ENCODE measurements at regions not wholly inside any gene's neighbourhood (a gene's known extent, or its start where the extent isn't known, plus 50 kb on each side); places are given as distances from the start of the nearest gene placed in this dataset.

- no peak for DNase-seq
Observed at GRCh38 chrX:39616098-39616729, 481.5 kb downstream of the BCOR start.

DNA sequence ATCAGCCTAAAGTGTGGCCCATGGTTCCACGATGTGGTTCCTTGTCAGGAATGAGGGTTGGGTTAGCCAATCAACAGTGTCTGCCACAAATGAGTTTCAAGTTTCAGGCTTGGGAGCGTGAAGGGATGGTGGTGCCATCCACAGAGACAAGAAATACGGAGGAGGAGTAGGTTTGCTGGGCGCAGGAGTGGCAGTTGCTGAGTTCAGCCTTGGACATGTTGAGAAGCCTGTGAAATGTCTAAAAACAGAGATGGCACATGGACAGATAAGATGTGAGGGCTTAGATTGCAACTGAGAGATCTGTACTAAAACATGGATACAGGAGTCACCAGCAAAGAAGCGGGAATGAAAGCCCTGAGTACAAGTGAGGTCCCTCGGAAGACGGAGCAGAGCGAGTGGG, 481.0 kb downstream of the BCOR start:
- no peak for DNase-seq

DNA sequence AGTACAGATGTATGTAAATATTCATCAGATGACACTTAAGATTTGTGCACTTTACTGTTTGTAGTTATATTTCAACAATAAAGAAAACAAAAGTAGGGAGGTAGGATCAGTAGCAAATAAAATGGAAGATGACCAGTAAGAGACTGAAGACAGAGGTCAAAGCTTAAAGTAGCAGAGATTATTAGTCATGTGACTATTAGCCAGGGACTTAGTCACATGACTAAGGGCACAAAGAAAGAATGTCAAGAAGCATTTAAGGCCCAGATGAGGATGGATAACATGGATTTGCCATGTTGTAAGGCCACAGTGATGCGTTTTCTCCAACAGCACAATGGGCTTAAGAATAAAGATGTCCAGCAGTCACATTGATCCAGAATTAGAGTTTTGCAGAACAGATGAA, 479.6 kb downstream of the BCOR start:
- DNase-seq: no peak

- DNase-seq: peak; percentile 13
Observed at GRCh38 chrX:39619182-39620009, 478.4 kb downstream of the BCOR start.

DNA sequence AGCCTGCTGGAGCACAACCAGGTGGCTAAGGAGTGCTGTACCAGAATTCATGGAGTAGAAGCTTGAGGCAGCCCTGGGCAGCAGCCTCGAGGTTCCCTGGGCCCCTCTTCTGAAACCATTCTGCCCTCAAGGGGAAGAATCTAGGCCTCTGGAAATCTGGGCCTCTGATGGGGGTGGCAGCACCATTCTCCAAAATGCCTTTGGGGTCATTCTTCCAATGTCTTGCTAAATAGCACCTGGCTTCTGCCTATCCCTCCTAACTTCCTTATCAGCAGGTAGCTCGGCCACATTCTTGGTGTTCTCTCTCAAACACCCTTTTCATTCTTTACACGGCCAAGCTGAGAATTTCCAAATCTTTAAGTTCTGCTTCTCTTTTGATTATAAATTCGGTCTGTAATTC, 473.6 kb downstream of the BCOR start:
- no peak for DNase-seq

GRCh38 chrX:39625810-39626209, 471.9 kb downstream of the BCOR start:
- DNase-seq: no peak

GRCh38 chrX:39626749-39627148, 471.0 kb downstream of the BCOR start:
- no peak for DNase-seq

- DNase-seq: peak; percentile 17
Observed at GRCh38 chrX:39627257-39627656, 470.5 kb downstream of the BCOR start.

- no peak for DNase-seq
Observed at GRCh38 chrX:39629001-39629400, 468.8 kb downstream of the BCOR start.

DNA sequence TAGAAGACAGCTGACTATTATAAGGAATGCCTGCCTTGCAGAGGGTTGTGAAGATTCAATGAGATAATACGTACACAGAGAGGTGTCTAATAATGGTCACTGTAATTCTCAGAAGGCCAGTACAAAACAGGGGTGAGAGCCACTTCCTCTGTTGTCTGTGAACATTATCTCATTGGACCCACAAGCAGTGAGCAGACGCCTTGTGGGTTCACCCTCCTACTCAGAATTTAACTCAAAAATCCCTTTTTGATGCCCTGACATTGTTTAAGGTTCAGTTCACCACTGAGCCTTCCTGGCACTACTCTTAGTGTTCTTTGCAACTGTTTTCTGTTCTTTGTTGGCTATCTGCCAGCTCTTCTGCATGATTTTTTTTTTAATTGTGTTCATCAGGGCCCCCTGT, 467.4 kb downstream of the BCOR start:
- no peak for DNase-seq

GRCh38 chrX:39631276-39632229, 466.2 kb downstream of the BCOR start:
- no peak for DNase-seq

DNA sequence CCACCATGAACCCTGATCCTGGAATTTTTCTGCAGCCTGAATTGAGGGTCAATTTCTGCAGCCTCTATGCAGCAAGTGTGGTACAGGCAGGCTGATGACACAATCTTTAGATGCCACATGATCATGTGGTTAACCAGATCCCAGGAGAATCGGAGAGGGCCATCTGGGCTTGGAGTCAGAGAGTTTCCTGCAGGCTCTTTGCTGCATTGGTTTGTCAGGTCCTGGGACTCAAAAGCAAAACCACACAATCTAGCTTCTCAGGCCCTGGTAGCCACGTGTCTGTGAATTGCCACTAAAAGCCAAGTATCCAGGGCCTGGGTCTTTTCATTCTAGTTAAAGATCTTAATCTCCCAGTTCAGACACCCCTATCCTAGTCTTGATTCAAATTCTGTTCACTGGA, 464.5 kb downstream of the BCOR start:
- DNase-seq: no peak

GRCh38 chrX:39636481-39636880, 461.3 kb downstream of the BCOR start:
- no peak for DNase-seq

DNA sequence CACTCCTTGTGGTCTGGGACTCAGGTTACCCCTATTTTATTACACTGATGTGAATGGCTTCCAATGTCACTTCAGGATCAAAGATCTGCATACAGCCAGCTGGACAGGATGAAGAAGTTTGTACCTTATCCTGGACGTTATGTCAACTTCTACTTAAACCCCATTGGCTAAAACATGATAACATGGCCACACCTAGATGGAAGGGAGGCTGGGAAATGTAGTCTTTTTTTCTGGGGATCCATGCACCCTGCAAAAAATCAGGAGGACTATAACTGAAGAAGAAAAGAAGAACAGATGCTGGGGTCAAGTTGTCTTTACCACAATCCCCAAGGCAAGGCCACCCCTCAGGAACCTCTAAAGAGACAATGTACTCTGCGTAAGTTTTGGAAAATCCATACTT, 459.2 kb downstream of the BCOR start:
- DNase-seq: no peak

- no peak for DNase-seq
Observed at GRCh38 chrX:39639871-39640270, 457.9 kb downstream of the BCOR start.

DNA sequence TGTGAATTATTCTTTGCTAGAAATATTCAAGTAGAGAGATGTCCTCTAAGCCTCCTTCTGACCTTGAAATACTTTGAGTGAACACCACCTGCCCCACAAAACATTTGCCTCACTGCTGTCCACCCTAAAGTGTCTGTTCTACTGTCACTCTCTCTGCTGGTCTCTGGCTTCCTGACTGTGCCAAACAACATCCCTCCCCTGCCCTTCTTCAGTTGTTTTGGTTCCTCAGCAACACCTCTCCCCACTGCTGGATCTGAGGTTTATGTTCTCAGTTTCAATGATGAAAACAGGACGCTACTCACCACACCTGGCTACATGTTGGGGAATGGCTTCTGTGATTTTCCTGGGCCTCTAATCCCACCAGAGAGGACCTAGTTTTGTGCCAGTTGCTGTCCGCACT, 456.9 kb downstream of the BCOR start:
- DNase-seq: no peak

DNA sequence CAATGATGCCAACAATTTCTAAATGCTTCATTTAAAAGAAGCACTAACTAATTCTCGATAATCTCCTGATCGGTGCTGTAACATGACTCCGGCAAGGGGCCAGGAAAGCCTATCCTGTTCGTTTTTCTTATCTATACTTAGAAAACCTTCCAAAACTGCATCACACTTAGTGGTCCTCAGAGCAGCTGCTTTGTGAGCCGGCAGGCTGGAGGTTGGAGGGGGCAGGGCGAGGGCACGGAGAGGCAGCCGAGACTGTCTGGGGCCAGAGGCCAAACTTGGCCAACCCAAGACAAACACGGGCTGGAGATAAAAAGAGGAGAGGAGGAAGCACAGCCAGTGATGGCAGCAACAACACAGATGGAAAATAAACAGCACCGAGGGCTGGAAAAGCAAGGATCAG, 455.7 kb downstream of the BCOR start:
- no peak for DNase-seq

DNA sequence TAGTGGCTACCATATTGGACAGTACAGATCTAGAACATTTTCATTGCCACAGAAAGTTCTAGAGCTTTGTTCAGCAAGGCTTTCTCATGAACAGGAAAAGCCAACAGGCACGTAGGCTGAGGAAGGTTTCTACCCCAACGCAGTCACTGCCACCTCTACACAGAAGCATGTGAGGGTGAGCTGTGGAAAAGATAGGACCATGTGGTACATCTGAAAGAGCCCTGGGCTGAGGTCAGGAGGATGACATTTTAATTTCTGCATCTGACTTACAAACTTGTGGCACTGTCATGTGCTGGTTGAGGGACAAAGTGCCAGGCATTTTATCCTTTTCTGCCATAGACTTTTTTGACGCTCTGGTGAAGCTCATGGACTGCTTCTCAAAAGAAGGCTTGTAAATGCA, 454.2 kb downstream of the BCOR start:
- no peak for DNase-seq

DNA sequence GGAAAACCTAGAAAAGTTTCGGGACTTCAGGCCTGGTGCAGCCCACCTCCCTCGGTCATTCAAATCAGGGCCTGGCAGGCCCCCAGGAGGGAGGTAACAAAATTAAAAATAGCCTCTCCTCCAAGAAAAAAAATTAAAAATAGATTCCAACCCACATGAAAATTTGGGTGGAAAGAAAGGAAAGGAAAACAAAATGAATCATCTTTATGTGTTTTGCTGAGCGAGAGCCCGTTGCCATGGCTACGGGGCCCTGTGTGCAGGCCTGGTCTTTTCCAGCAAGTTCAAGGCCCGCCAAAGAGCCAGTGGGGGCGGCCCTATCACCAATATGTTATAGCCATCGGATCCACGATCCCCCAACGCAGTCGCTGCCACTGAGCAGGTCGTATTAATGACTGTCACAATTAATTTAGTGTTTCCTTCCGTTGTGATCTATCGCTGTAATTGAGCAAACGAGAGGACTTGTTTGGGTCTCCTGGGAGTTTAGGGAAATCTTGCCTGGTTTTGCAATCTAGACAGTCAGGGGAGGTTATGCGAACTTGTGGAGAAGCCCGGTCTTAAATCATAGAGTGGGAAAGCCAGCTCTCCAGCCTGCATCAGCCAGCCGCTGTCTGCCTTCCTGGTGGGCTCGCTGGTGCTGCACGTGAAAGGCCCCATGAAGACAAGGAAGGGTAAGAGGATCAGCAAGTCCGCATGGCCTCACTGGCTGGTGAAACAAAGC, 452.4 kb downstream of the BCOR start:
- DNase-seq: no peak

DNA sequence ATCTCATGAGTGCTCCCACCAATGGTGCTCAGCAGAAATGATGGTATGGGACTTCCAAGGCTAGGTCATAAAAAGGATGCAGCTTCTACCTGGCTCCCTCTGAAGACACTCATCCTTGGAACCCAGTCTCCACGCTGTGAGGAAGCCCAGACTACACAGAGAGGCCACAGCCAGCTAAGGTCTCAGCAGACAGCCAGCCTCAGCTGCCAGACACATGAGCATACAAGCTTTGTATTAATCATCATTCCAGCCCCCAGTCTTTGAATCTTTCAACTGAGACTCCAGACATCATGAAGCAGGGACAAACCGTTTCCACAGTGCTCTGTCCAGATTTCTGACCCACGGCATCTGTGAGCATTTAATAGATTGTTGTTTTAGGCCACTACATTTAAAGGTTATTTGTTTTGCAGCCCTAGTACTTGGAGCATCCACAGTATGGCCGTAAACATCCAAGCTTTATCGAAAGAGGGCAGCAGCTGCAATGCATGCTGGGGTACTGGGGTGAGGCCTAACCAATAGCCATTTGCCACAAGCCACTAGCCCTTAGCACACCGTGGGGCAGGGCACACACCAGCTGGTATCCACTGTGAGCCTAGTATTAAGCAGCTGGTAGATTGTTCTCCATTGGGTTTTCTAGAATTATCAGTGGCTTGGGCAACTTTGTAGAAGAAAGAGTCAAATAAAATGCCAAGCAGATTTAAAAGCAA, 449.1 kb downstream of the BCOR start:
- DNase-seq: no peak

- DNase-seq: no peak
Observed at GRCh38 chrX:39650768-39651347, 446.9 kb downstream of the BCOR start.

- DNase-seq: peak; percentile 11
Observed at GRCh38 chrX:39652336-39652735, 445.4 kb downstream of the BCOR start.

All from NCI-H345 (cell line).